Neural cell (in vitro differentiated cells): ENCODE measurements at regions not wholly inside any gene's neighbourhood (a gene's known extent, or its start where the extent isn't known, plus 50 kb on each side); places are given as distances from the start of the nearest gene placed in this dataset.

ENCODE experiments used
- H2AFZ ChIP-seq: fragments of 200-600, 300-800 bp; sonication (generic), shearing (Covaris generic); 2 replicates; pipeline ENCODE4 v1.6.0; 2014; ENCODE audit warnings: low read depth, mild to moderate bottlenecking, antibody characterized with exemption, low read length, moderate library complexity
- H3F3A ChIP-seq: fragments of 200-600 bp; shearing (Covaris generic); 2 replicates; pipeline ENCODE4 v1.6.1; 2016; ENCODE audit warnings: mild to moderate bottlenecking, moderate library complexity, mixed read lengths, antibody characterized with exemption, low read length; ENCODE audit not compliant: insufficient read depth, poor library complexity, severe bottlenecking
- H3K27ac ChIP-seq: fragments of 200-600, 300-800 bp; sonication (generic), shearing (Covaris generic); 2 replicates; pipeline ENCODE4 v1.5.1; 2014; ENCODE audit warnings: mild to moderate bottlenecking, low read length, moderate library complexity
- H3K27me3 ChIP-seq: fragments of 300-800, 200-600 bp; sonication (generic), shearing (Covaris generic); 2 replicates; pipeline ENCODE4 v1.6.0; 2014; ENCODE audit warnings: mild to moderate bottlenecking, low read depth, low read length, moderate library complexity; ENCODE audit not compliant: insufficient read depth
- H3K36me3 ChIP-seq: fragments of 300-800, 200-600 bp; sonication (generic), shearing (Covaris generic); 2 replicates; pipeline ENCODE4 v1.5.1; 2014; ENCODE audit warnings: mild to moderate bottlenecking, antibody characterized with exemption, low read length, moderate library complexity; ENCODE audit not compliant: insufficient read depth
- H3K4me2 ChIP-seq: fragments of 300-800, 200-600 bp; sonication (generic), shearing (Covaris generic); 2 replicates; pipeline ENCODE4 v1.6.0; 2014; ENCODE audit warnings: mild to moderate bottlenecking, low read length
- H3K4me3 ChIP-seq: fragments of 300-800, 200-600 bp; sonication (generic), shearing (Covaris generic); 2 replicates; pipeline ENCODE4 v1.5.1; 2014; ENCODE audit warnings: mild to moderate bottlenecking, low read length, moderate library complexity
- H3K79me2 ChIP-seq: fragments of 200-600 bp; shearing (Covaris generic); replicated peaks from 2 replicates; pipeline ENCODE4 v1.6.0; 2014; ENCODE audit warnings: mild to moderate bottlenecking, low read length, moderate library complexity; ENCODE audit not compliant: insufficient read depth
- H3K9ac ChIP-seq: fragments of 300-800, 200-600 bp; sonication (generic), shearing (Covaris generic); 2 replicates; pipeline ENCODE4 v1.6.1; 2016; ENCODE audit warnings: mild to moderate bottlenecking, low read length, mixed read lengths
- H3K9me2 ChIP-seq: fragments of 200-600 bp; shearing (Covaris generic); 2 replicates; pipeline ENCODE4 v1.6.1; 2016; ENCODE audit warnings: mild to moderate bottlenecking, low read length, mixed read lengths; ENCODE audit not compliant: insufficient read depth
- H3K9me3 ChIP-seq: fragments of 200-600, 300-800 bp; sonication (generic), shearing (Covaris generic); 2 replicates; pipeline ENCODE4 v1.6.1; 2016; ENCODE audit warnings: mild to moderate bottlenecking, mixed run types, low read length, moderate library complexity, mixed read lengths
- H4K20me1 ChIP-seq: fragments of 200-600 bp; shearing (Covaris generic); 2 replicates; pipeline ENCODE4 v1.6.1; 2016; ENCODE audit warnings: mild to moderate bottlenecking, mixed run types; ENCODE audit not compliant: insufficient read depth
- CTCF ChIP-seq: fragments of 450-650 bp; IDR thresholded peaks from 2 replicates; pipeline ENCODE4 v1.5.1; 2014; ENCODE audit warnings: antibody characterized with exemption, mild to moderate bottlenecking, moderate library complexity; ENCODE audit not compliant: poor library complexity, severe bottlenecking
- EP300 ChIP-seq: fragments of 450-650 bp; conservative IDR thresholded peaks from 2 replicates; pipeline ENCODE4 v1.6.1; 2014; ENCODE audit warnings: antibody characterized with exemption, mild to moderate bottlenecking, moderate library complexity; ENCODE audit not compliant: poor library complexity, severe bottlenecking
- EZH2 ChIP-seq: fragments of 200-600, 300-800 bp; shearing (Covaris generic), sonication (generic); IDR thresholded peaks from 2 replicates; pipeline ENCODE4 v1.6.1; 2014; ENCODE audit warnings: antibody characterized with exemption, low read length, borderline replicate concordance, mild to moderate bottlenecking; ENCODE audit not compliant: insufficient read depth, poor library complexity, severe bottlenecking
- MXI1 ChIP-seq: fragments of 450-650 bp; conservative IDR thresholded peaks from 2 replicates; pipeline ENCODE4 v1.6.1; 2014; ENCODE audit warnings: antibody characterized with exemption, mild to moderate bottlenecking; ENCODE audit not compliant: poor library complexity, severe bottlenecking
- POLR2AphosphoS5 ChIP-seq: IDR thresholded peaks from 2 replicates; pipeline ENCODE4 v1.6.1; 2012
- RAD21 ChIP-seq: fragments of 450-650 bp; conservative IDR thresholded peaks from 2 replicates; pipeline ENCODE4 v1.6.1; 2014; ENCODE audit warnings: antibody characterized with exemption, mild to moderate bottlenecking, moderate library complexity
- REST ChIP-seq: IDR thresholded peaks from 2 replicates; pipeline ENCODE4 v1.6.1; 2012; ENCODE audit warnings: borderline replicate concordance
- SMC3 ChIP-seq: fragments of 450-650 bp; conservative IDR thresholded peaks from 2 replicates; pipeline ENCODE4 v1.6.1; 2014; ENCODE audit warnings: antibody characterized with exemption, mild to moderate bottlenecking, moderate library complexity; ENCODE audit not compliant: poor library complexity
- TAF1 ChIP-seq: IDR thresholded peaks from 2 replicates; pipeline ENCODE4 v1.6.1; 2012; ENCODE audit warnings: low read depth

GRCh38 chr2:239639421-239640185 is 238.8 kb upstream of the HDAC4 start:
- H3K27me3 ChIP-seq, result no peaks in the 10 kb centered on the region
- no peak overlapping the region for H2AFZ ChIP-seq
- no peak overlapping the region for H3K9ac ChIP-seq
- H3F3A ChIP-seq, result no peaks in the 10 kb centered on the region
- no peak overlapping the region for H3K4me3 ChIP-seq
- no peak overlapping the region for H3K27ac ChIP-seq
- H3K9me3 ChIP-seq, result no peaks in the 10 kb centered on the region
- H4K20me1 ChIP-seq, result no peaks in the 10 kb centered on the region
- no peaks in the 10 kb centered on the region for H3K9me2 ChIP-seq
- no peak overlapping the region for H3K4me2 ChIP-seq
- no peaks in the 10 kb centered on the region for H3K79me2 ChIP-seq
- TF ChIP-seq POLR2AphosphoS5 (no peak), CTCF (no peak), EP300 (no peak), TAF1 (no peak), RAD21 (no peak)
- no peaks in the 10 kb centered on the region for H3K36me3 ChIP-seq

- Histone ChIP-seq H3K4me3 (no peak overlapping the region), H3K79me2 (no peaks in the 10 kb centered on the region), H3K4me2 (no peak overlapping the region), H3K27ac (no peak overlapping the region), H2AFZ (no peak overlapping the region), H3K27me3 (no peaks in the 10 kb centered on the region), H3K36me3 (no peaks in the 10 kb centered on the region), H3K9me2 (no peaks in the 10 kb centered on the region), H3F3A (no peaks in the 10 kb centered on the region), H3K9me3 (no peaks in the 10 kb centered on the region), H3K9ac (no peak overlapping the region), H4K20me1 (no peaks in the 10 kb centered on the region)
- TF ChIP-seq EZH2 (no peak), TAF1 (no peak), EP300 (no peak), RAD21 (no peak), POLR2AphosphoS5 (no peak), REST (no peak)
Measured at GRCh38 chr2:239638376-239638775, 237.6 kb upstream of the HDAC4 start.

- no peaks in the 10 kb centered on the region for H4K20me1 ChIP-seq
- no peaks in the 10 kb centered on the region for H3K9me3 ChIP-seq
- H3F3A ChIP-seq, result no peaks in the 10 kb centered on the region
- TF ChIP-seq POLR2AphosphoS5 (no peak), RAD21 (no peak), TAF1 (no peak), SMC3 (no peak), MXI1 (no peak)
- no peak overlapping the region for H3K4me2 ChIP-seq
- H3K9ac ChIP-seq, result no peak overlapping the region
- H3K4me3 ChIP-seq, result no peak overlapping the region
- H3K9me2 ChIP-seq, result no peaks in the 10 kb centered on the region
- no peak overlapping the region for H3K27ac ChIP-seq
- no peaks in the 10 kb centered on the region for H3K36me3 ChIP-seq
- no peaks in the 10 kb centered on the region for H3K27me3 ChIP-seq
- no peak overlapping the region for H2AFZ ChIP-seq
- H3K79me2 ChIP-seq, result no peaks in the 10 kb centered on the region
Measured at GRCh38 chr2:239636808-239637207, 236.0 kb upstream of the HDAC4 start.
